GM18498 (cell line): ENCODE measurements at regions not wholly inside any gene's neighbourhood (a gene's known extent, or its start where the extent isn't known, plus 50 kb on each side); places are given as distances from the start of the nearest gene placed in this dataset.
"Not testable (repeated sequence)": the region's sequence is repeated elsewhere in the genome, so short reads cannot be mapped to it uniquely, and the experiment has no call there.

Experiments
- ATAC-seq: cut with Tn5 transposase; IDR thresholded peaks from one replicate; pipeline ENCODE4 v1.9.1; 2021; ENCODE audit warnings: mild to moderate bottlenecking, moderate library complexity; ENCODE audit not compliant: unreplicated experiment

DNA sequence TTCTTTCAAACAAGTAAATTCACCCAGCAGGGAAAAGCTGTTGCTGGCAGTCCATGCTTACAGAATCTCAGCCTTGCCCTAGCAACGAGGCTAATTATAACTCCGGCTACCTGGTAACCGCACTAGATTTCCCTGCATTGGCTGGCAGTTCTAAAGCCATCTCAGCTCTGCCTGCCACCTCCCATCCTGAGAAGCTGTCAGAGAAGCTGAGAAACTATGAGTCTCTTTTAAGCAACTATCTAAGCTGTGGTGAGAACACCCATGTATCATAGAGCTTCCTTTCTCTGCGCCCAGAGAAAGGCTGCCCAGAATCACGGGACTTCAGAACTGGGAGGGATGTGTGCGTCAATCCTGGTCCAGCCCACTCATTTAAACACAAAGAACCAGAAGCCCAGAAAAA lies 113.9 kb upstream of the NBPF26 start:
- not testable (repeated sequence) for ATAC-seq

DNA sequence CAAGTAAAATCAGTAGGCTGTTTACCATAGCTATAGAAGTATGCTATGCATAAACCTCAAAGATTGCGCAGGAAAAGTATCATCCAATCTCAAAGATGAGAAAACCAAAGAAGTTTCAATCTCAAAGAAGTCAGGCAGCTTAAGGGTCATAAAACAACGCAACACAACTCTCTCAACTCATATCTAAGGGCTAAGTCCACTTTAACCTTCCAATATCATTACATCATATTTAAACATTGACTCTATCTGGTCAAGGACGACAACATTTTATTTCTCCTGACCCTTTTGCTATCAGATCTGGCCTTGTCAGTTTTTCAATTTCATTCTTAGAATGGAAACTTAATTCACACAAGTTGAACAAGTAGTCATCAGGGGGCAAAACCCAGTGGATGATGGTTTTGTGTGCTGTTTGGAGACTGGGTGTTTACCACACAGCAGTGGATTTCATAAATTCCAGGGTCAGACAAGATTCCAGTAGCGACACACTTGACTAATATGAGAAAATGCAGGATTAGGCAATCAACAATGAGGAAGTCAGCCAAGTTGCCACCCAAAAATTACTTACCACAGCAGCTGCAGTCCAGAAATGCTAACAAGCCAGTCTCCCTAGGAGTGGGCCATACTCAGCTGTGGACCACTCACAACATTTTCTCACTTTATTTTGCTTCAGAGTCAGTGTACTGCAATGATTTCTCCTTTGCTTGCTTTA lies 108.7 kb upstream of the NBPF26 start:
- ATAC-seq, result not testable (repeated sequence)

DNA sequence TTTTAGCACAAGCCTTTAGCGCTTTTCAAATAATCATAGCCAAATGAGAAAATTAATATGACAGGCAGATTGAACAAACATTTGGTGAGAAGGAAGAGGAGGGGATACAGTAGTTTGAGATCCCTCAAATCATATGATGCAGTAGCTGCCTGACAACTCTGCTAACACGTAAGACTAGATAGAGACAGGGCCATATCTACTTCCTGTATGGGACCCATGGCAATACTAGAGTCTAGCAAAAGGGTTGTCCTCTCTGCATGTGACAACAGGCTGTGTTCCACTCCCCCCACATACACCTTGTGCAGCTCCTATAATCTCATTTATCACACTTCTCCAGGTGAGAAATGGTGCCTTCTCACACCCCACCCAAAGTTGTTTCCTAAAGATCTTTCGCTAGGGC lies 106.3 kb upstream of the NBPF26 start:
- not testable (repeated sequence) for ATAC-seq

DNA sequence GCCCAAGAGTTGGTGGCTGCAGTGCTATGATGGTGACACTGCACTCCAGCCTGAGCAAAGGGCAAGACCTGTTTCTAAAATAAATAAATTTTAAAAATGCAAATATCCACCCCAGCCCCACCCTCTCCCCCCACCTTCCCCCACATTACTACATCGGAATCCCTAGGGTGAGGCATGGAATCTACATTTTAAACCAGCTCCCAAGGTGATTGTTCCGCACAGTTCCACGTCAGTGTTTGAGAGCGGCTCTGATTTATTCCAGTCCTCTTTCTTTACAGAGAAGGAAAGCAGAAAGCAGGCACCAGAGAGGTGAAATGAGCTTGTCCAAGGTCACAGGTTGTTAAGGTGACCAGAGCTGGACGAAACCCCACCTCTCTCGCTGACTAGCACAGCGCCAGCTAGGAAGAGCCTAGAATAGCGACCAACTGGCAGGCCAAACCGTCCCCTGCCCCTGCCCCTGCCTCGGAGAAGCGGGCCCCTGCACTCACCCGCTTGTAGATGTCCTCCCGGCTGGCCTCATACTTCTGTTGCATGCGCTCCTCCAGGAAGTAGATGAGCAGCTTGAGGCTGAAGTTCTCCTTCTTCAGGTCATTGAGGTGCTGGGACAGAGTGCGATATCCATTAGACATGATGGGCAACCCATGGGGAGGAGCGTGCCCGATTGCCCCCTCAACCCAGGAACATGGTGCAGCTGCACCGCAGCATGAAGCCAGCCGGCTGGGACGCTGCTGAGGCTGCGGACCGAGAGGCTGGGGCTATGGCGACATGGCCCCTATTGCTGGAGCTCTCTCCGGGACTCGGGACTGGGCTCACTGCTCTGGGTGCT lies 103.7 kb upstream of the NBPF26 start:
- ATAC-seq, result not testable (repeated sequence)

DNA sequence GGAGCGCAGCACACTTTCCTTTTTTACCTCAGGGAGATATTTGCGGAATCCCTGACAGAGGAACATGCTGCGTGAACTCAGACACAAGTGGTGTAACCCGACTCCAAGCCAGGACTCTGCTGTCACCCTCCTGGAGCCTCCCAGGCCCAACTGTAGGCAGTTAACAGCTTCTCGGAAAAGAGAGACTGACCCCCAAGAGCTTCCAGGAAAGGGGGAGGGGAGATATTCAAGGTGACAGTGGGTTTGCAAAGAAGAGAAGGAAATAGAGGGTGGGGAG lies 103.1 kb upstream of the NBPF26 start:
- not testable (repeated sequence) for ATAC-seq

DNA sequence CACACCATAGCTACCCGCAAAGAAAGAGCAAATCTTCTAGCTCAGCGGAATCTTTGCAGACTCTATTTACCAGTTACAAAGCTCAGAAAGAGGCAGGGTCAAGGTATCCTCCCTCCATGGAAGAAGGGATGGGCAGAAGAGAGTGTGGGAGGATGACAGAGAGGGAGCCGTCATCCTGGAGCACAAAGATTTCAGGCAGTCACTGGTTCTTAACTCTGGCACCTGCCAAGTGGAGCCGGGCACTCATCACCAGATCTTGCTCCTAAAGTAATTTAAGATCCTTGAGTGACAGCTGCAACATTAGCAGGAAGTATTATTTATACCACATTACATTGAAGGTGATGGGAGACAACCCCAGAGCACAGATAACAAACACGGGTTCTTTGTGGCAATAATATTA lies 102.5 kb upstream of the NBPF26 start:
- ATAC-seq, result not testable (repeated sequence)

DNA sequence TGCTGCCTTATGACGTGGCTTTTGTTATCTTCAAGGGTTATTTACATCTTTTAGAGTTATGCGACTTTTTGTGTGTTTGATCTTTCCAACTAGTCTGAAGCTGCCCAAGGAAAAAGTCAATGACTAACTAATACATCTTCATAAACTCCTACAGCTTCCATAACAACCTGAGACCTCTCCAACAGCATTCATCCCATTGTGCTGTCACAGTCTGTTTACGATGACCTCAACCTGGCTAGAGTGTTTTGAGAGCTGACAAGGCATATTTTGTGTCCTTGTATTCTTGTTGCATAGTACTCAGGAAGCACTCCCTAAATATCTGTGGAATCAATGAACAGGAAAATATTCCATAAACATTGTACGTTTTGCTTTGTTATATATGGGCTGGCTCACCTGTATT lies 100.2 kb upstream of the NBPF26 start:
- not testable (repeated sequence) for ATAC-seq

DNA sequence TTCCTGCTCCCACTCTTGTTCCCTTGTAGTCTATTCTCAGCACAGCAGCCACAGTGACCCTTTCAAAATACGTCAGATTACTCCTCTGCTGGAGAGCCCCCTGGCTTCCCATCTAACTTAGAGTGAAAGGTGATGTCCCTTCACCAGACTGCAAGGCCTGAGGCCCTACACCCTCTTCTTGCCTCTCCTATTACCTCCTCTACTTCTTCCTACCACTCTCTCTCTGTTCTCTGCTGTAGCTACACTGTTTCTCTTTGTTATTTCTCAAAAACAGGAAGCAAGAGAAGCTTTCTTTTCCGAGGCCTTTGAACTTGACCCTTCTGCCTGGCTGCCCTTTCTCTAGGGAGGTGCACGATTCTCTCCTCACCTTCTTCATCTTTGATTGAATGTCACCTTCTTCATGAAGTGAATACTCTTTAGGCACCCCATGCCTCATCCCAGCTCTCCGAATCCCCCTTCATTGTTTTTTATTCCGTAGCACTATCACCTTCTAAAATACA lies 99.1 kb upstream of the NBPF26 start:
- ATAC-seq, result not testable (repeated sequence)

DNA sequence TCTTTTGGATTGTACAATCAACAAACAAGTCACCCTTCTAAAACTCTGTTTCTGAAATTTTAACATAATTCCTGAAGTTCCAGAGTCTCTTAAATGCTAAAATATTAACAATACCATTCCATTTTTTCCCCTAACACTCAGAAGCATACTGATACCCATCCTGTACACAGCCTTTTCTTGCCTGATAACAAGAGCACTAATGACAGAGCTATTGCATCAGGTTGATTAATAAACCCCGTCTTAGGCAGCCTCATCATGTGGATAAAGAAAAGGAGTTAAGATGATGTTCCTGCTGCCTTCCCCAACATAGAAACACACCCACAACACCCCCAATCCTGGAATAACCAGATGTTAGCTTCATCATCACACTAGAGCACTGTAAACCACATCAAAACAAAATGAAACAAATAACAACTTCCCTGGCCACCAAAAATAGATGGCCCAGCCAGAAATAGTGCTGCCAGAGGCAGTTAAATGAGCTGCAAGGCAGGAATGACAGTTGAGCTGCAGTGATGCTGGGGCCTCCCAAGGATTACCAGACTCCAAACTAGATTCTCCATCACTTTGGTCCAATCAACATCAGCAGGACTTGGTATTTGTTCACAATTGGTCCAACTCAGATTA lies 93.8 kb upstream of the NBPF26 start:
- not testable (repeated sequence) for ATAC-seq

DNA sequence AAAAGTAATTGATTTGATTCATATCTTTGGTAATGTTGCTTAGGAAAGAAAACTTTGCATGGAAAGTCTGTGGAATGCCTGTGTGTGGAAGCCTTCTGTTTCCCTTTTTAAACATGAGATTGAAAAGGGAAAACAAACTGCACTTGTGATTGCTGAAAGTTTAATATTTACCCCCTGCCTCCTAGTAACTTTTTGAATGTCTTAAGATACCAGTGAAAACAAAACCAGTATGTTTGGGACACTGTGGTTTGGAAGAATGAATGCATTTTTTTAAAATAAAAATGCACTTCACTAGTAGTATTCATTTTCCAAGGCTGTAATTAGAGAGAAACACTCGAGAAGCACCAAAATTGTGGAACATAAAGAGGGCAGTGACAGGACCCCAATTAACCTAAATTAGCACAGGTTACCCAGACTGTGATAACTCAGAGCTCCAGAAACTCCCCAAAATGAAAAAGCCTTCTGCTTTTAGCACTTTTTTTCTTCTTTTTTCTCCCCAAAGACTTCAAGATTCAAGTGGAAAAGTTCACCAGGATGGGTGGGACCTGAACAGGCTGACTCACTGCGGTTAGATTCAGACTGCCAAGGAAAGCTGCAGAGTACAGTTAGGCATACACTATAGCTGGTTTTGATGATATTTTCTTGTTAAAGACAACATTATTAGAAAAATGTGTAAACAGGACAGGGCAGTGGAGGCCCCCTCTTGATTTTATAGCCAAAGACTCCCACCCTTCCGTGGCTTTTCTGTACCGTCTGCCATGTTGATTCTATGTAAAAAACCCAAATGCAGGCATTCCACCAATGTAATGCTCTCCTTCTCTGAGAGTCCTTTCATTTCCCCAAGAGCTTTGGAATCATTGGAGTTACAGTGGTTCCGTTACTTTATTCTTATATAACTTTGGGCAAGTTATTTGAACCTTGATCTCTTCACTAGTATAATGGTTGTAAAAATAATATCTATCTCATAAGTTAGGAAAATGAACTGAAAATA lies 88.6 kb upstream of the NBPF26 start:
- ATAC-seq, result not testable (repeated sequence)

DNA sequence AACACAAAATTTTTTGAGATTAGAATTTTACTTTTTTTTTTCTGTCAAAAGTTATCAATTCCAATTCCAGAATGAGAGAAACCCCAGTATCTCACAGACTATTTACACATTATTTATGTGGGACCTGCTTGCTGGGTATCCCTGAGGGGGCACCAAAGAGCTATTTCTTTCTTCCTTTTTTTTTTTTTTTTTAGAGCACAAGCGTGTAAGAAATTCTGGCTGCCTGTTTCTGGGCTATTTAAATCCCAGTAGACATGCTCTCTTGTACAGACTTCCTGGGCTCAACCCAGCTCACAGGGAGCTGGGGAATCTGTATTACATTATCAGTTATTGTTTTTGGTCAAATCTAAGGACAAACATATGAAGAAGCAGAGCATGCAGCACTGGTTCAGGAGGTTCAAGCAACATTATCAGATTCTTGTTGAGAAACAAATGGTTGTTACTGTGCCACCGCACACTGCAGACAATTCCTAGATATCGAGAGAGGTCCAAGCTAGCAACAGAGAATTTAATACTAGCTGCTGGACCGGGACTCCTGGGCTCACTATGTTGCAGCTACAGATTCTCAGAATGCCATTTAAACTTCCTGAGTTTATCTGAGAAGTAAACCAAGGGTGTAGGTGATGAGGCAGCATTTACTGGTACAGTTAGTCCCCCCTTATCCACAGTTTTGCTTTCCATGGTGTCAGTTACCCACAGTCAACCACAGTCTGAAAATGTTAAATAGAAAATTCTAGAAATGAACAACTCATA lies 83.3 kb upstream of the NBPF26 start:
- ATAC-seq, result not testable (repeated sequence)

DNA sequence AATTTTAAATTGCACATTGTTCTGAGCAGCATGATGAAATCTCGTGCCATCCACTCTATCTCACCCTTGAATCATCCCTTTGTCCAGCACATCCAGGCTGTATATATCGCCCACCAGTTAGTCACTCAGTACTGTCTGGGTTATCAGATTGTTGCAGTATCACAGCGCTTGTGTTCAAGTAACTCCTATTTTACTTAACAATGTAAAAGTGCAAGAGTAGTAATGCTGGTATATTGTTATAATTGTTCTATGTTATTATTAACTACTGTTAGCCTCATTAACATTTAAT lies 82.8 kb upstream of the NBPF26 start:
- ATAC-seq, result not testable (repeated sequence)

DNA sequence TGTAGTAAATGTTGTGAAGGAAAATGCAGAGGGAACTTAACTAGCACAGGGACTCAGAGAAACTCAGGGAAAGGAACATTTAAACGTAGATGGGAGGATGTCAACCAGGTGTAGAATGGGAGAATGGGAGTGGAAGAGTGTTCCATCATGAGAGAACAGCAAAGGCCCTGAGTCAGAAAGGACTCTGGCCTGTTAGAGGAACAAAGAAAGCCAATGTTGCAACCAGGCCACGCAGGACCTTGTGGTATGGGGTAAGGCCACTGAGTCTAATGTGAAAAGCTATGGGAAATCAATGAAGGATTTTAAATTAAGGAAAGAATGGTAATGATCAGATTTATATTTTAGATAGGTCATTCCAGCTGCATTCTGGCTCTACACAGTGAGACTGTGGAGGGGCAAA lies 76.6 kb upstream of the NBPF26 start:
- not testable (repeated sequence) for ATAC-seq

DNA sequence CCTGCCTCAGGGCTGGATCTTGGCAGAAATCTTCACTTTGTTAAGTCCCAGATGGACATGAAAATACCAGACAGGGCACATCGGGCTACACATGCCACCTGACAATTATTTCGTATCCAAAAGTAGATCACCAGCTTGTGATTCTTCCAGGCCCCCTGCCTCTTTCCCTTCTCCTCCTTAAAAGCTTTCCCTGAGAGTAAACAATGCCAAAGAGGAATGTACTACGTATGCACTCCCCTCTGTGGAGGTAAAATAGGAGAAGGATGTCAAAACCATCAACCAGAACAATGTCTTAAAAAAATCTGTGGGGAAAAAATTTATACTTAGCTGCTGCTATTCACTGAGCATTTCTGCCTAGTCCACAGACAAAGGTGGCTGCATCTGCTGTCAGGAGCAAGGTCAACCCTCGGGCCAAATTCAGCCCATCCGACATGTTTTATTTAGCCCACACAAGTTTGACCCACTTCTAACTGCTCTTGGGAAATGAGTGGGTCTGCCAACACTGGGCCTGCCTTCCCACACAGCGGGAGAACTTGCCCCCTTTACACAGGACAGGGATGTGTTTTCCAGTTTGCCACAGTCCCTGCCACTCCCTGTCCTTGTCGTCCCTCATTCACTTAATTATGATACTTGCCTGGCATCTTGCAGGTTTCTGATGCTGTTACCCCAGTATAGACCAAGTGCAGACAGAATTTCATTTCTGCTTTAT lies 74.7 kb upstream of the NBPF26 start:
- ATAC-seq, result not testable (repeated sequence)

DNA sequence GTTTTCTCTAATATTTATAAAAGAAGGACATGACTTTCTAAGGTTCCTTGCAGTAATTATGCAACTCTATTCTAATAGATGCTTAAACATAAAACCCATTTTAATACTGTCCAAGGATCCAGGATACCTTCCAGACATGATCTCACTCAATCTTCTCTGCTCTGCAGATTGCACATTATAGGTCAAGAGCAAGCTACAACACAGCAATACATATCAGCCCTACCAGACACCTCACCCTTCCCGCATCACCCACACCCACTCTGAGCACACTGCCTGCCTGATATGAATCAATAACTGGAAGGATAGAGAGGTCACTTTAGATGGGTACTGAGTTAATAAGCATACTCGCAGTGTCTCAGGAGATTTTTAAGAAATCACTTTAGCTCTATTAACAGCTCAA lies 74.0 kb upstream of the NBPF26 start:
- not testable (repeated sequence) for ATAC-seq

DNA sequence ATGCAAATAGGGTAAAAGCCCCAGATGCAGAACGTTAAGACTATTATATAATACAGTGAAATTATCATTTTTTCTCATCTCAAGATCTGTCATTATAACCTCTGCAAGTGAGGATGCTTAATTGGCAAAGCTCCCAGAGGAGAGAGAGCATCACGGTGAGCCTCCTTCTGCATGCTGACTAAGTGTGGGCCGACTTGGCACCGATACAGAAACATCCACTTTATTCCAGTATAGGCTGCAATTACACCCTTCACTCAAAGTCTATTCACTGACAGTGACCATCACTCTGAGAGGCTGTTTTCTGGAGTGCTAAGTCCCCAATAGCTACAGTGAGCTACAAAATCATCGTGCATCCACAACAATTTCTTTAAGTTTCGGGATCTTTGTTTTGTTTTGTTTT lies 69.6 kb upstream of the NBPF26 start:
- not testable (repeated sequence) for ATAC-seq

DNA sequence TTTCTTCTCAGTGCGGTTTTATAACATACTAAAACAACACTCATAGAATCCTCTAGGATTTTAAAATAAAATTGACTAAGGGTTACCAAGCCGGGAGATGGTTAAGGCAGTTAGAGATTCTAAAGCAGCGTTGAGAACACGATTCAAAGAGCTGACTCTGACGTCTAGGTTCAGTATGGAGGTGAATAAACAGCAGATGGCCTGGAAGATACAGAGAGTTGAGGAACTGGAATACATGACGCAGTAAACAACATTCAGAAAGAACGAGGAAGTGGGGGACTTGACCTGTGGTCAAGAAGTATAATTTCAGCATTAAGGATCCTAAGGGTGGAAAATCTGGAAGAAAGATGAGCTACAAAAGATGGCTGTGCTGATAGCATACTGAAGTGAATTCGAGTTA lies 68.4 kb upstream of the NBPF26 start:
- not testable (repeated sequence) for ATAC-seq

DNA sequence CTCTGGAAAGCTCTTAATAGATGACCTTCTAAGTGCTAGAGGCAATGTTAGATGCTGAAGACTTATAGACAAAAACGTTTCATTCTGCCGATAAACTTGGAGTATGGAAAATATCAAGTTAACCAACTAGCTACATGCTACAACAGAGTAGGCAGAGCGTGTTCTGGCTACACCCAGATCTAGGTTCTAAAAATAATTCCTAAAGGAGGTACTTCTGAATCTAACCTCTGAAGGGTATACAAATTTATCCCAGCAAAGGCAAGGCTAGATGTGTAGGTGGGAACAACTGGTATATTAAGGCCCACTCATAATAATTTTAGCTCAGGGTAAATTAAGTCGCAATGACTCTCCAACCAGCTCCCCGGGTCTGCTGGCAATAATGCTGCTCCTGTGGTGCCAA lies 67.6 kb upstream of the NBPF26 start:
- ATAC-seq, result not testable (repeated sequence)

DNA sequence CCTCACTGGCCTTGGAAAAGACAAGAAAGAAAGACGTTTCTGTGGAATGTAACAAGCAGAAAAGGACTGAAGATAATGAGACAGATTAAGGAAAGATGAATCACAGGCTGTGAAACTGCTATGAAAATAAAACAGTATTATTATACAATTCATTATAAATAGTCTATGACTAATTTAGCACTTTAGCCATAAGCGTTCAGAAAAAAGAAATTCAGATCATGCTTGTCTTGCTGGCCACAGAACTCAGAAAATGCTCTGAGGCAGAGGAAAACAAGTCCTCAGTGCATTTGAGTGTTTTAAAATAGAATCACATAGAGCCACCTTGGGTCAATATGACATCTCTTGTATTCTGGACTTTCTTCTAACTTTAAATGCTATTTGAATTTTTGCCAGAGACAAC lies 65.9 kb upstream of the NBPF26 start:
- ATAC-seq, result not testable (repeated sequence)
